ENCODE measurements at regions not wholly inside any gene's neighbourhood (a gene's known extent, or its start where the extent isn't known, plus 50 kb on each side); places are given as distances from the start of the nearest gene placed in this dataset.

DNA sequence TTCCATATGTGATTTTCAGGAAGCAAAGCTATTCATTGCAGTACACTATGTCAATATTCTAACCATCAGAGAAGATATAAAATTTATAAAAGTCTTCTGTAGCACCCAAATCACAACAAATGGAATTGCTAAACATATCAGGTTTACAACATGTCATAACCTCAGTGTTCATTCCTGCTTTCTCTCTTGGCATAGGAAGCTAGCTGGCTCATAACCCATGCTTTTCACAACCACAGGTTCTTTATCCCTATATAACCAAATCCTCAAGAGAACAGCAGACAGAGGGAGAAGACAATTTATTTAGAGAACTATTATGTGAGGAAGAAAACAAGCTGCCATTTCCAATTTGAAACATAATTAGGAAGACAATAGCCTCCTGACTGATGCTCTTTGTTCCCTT, 997.0 kb upstream of the ACVR2A start:
- DNase-seq (ENCODE audit: low spot score in 2 of 2), result no peak
- H3K9me3 ChIP-seq, result no peaks in the 10 kb centered on the region
- TF ChIP-seq POLR2A (IDR thresholded peaks at IDR 0.05), result no peak
- no peak for TF ChIP-seq EP300 (IDR thresholded peaks at IDR 0.05)
- TF ChIP-seq, protein P1, sequence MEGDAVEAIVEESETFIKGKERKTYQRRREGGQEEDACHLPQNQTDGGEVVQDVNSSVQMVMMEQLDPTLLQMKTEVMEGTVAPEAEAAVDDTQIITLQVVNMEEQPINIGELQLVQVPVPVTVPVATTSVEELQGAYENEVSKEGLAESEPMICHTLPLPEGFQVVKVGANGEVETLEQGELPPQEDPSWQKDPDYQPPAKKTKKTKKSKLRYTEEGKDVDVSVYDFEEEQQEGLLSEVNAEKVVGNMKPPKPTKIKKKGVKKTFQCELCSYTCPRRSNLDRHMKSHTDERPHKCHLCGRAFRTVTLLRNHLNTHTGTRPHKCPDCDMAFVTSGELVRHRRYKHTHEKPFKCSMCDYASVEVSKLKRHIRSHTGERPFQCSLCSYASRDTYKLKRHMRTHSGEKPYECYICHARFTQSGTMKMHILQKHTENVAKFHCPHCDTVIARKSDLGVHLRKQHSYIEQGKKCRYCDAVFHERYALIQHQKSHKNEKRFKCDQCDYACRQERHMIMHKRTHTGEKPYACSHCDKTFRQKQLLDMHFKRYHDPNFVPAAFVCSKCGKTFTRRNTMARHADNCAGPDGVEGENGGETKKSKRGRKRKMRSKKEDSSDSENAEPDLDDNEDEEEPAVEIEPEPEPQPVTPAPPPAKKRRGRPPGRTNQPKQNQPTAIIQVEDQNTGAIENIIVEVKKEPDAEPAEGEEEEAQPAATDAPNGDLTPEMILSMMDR (IDR thresholded peaks at IDR 0.05), result no peak

DNA sequence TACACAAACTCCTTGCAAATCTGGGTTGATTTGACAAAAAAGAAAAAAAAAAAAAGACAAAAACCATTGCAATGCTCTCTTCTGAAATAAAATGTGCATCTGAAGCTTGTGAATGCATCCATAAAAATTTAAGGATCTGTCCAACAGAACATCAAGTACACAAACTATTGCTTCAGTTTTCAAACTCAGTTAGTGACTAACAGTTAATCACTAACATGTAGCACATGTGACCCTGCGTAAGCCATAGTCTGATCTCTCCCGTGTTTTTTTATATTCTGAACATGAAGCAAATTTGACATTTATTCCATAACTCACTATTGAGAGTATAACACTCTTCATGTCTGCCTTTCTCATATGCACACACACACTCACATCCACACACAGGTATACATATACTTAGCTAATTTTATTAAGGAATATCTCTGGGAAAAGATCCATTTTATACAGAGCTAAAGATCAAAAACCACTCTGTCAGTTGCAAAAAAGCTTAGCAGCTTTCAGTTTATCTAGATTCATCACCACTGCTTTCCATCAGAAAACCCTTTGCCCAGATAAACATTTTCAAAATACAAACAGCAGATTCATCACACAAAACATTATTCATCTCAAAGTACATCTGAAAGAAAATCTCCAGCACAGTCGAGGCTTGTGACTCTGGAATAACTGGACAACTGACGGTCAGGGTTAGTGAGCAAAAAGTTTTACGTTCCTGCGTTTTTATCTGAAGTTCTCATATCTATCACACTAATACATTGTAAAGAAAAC, 1000.4 kb upstream of the ACVR2A start:
- TF ChIP-seq EP300 (IDR thresholded peaks at IDR 0.05), result no peak
- TF ChIP-seq POLR2AphosphoS5 (IDR thresholded peaks at IDR 0.05), result no peak
- TF ChIP-seq, protein P1 (IDR thresholded peaks at IDR 0.05), result no peak
- no peak for TF ChIP-seq POLR2A (IDR thresholded peaks at IDR 0.05)
- Histone ChIP-seq H3K4me1 (no peaks in the 10 kb centered on the region), H3K4me3 (no peak overlapping the region), H3K27ac (peak overlapping the region; percentile 54), H3K36me3 (no peaks in the 10 kb centered on the region), H3K9me3 (no peaks in the 10 kb centered on the region), H3K27me3 (no peaks in the 10 kb centered on the region)
- WGBS, result 71% methylated on average over 6 of the region's 6 CpGs
- no peak for DNase-seq (ENCODE audit: low spot score in 2 of 2)

More for the DNA sequence above, 997.0 kb upstream of the ACVR2A start:
- H3K27me3 ChIP-seq, result no peaks in the 10 kb centered on the region
- no peaks in the 10 kb centered on the region for H3K4me1 ChIP-seq
- H3K36me3 ChIP-seq, result no peaks in the 10 kb centered on the region
- H3K4me3 ChIP-seq, result no peak overlapping the region
- no peak overlapping the region for H3K27ac ChIP-seq

DNA sequence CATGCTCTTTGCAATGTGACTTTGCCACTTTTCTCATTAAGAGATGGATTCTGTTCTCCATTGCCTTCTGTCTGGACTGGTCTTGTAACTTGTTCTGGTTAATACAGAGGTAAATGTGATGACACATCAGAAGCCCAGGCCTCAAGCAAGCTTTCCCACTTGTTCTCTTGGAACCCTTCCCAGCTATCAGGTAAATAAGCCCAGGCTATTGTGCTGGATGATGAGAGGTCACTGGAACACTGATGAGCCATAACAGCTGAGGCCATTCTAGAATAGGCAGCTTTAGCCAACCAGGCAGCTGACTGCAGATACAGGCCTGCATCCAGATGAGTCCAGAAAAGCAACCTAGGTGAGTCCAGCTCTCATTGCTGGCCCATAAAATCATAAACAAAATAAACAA, 1007.0 kb upstream of the ACVR2A start:
- no peak overlapping the region for H3K27ac ChIP-seq
- H3K9me3 ChIP-seq, result no peaks in the 10 kb centered on the region
- no peaks in the 10 kb centered on the region for H3K27me3 ChIP-seq
- no peaks in the 10 kb centered on the region for H3K36me3 ChIP-seq
- H3K4me1 ChIP-seq, result no peaks in the 10 kb centered on the region
- H3K4me3 ChIP-seq, result no peak overlapping the region
- no peak for DNase-seq (ENCODE audit: low spot score in 2 of 2)
- TF ChIP-seq, protein P1 (IDR thresholded peaks at IDR 0.05), result no peak
- TF ChIP-seq POLR2A (IDR thresholded peaks at IDR 0.05), result no peak
- TF ChIP-seq POLR2AphosphoS5 (IDR thresholded peaks at IDR 0.05), result no peak

DNA sequence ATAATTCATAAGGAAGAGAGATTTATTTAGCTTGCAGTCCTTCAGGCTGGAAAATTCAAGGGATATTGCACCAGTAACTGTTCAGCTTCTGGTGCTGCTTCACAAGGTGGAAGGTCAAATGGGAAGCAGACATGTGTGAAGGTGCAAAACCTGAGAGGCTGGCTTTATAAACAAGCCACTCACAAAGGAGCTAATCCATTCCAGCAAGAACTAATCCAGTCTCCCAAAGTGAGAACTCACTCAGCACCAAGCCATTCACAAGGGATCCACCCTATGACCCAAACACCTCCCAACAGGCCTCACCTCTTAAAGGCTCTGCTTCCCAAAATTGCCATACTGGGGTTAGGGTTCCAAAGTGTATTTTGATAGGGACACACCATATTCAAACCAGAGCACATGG, 1018.4 kb upstream of the ACVR2A start:
- no peak for DNase-seq (ENCODE audit: low spot score in 2 of 2)
- no peaks in the 10 kb centered on the region for H3K9me3 ChIP-seq

DNA sequence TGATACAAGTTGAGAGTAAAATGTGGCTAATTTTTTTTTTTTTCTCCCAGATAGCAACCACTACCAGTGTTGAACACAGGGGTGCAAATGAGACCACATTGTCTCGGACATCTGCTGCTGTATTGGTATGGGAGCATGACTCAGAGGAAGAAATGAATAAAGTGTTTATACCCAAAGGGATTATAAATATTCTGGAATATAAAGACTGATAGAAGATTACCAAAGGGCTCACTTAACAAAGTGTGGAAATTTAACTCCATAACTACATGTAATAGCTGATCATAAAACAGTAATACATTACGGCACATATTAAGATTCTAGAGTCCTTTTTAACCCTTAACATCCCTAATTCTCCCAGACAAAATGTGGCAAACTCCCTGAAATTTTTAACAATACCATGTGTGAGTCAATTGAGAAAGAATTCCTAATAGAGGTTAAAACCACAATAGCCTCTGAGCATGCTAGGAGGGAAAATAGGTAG, 1023.0 kb upstream of the ACVR2A start:
- DNase-seq (ENCODE audit: low spot score in 2 of 2), result no peak
- Histone ChIP-seq H3K27ac (no peak overlapping the region), H3K9me3 (no peaks in the 10 kb centered on the region), H3K4me1 (peaks cover 8% of the 10 kb centered on the region), H3K36me3 (no peaks in the 10 kb centered on the region), H3K27me3 (no peaks in the 10 kb centered on the region), H3K4me3 (no peak overlapping the region)
- WGBS, result 31% methylated on average over 2 of the region's 2 CpGs
- TF ChIP-seq POLR2AphosphoS5 (IDR thresholded peaks at IDR 0.05), result no peak
- no peak for TF ChIP-seq POLR2A (IDR thresholded peaks at IDR 0.05)
- TF ChIP-seq, protein P1 (IDR thresholded peaks at IDR 0.05), result no peak
- no peak for TF ChIP-seq EP300 (IDR thresholded peaks at IDR 0.05)

More for the DNA sequence above, 1018.4 kb upstream of the ACVR2A start:
- TF ChIP-seq POLR2AphosphoS5 (IDR thresholded peaks at IDR 0.05), result no peak
- Histone ChIP-seq H3K4me3 (no peak overlapping the region), H3K27ac (no peak overlapping the region), H3K4me1 (peaks cover 7% of the 10 kb centered on the region), H3K27me3 (no peaks in the 10 kb centered on the region), H3K36me3 (no peaks in the 10 kb centered on the region)

DNA sequence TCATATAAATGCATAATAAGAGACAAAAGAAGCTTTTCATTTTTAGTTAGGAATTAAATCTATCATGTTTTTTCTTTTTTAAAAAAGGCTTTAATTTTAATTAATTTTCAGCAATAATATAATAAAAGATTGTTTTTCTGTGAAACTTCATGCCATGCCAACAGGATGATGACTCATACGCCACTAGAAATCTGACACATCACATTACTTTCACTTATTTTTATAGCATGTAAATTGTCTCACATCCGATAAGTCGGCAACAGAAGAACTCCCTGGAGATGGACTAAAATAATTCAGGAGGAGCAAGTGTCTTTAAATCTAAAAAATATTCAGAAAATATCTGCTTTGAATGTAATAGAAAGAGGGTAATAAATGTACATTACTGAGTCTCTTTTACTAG, 1024.2 kb upstream of the ACVR2A start:
- Histone ChIP-seq H3K36me3 (no peaks in the 10 kb centered on the region), H3K4me1 (peaks cover 8% of the 10 kb centered on the region), H3K4me3 (no peak overlapping the region), H3K27ac (no peak overlapping the region), H3K9me3 (no peaks in the 10 kb centered on the region), H3K27me3 (no peaks in the 10 kb centered on the region)
- no peak for DNase-seq (ENCODE audit: low spot score in 2 of 2)
- TF ChIP-seq, protein P1 (IDR thresholded peaks at IDR 0.05), result no peak
- TF ChIP-seq POLR2A (IDR thresholded peaks at IDR 0.05), result no peak
- no peak for TF ChIP-seq POLR2AphosphoS5 (IDR thresholded peaks at IDR 0.05)
- TF ChIP-seq EP300 (IDR thresholded peaks at IDR 0.05), result no peak
- WGBS, result 19% methylated on average over 3 of the region's 3 CpGs

Data from suprapubic skin (tissue), 4 donors.